CD4-positive, alpha-beta T cell treated with Interleukin-12 subunit alpha and Interleukin-12 subunit beta, for 1 hour (primary cell): ENCODE measurements at regions not wholly inside any gene's neighbourhood (a gene's known extent, or its start where the extent isn't known, plus 50 kb on each side); places are given as distances from the start of the nearest gene placed in this dataset.

Experiments
- DNase-seq: peaks from one replicate; pipeline ENCODE4 v3.0.0-alpha.2; 2020

DNA sequence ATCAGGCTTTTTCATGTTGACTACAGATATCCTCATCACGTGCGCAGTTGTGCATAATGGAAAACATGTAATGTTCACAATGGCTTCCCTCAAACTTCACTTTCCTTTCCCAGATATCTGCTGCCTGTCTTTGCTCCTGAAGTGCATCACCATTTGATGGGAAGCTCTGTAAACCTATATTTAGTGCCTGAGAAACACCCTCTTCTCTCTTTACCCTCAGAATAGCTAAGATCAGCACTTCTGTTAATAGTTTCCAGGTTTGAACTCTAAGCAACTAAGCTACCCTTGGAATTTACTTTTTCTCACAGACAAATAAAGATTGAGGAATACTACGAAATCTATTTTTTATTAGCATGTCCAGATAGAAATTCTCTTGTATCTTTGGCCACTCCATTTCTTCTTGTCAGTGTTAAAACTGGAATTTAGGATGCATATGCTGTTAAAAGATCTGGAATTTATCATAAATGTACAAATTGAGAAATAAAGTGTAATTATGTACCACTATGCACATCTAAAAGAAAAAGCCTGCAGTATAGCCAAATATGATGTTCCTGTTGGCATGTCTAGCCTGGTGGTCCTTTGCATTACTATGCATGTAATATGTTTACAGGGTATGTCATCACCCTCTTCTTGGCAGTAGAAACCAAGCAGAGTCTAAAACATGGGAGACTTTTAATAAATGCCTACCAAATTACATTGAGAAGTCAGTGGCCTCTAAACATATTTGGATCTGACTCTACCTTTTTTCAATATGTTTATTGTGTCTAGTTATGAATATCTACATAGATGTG lies 278.7 kb downstream of the FIGN start:
- no peak for DNase-seq

DNA sequence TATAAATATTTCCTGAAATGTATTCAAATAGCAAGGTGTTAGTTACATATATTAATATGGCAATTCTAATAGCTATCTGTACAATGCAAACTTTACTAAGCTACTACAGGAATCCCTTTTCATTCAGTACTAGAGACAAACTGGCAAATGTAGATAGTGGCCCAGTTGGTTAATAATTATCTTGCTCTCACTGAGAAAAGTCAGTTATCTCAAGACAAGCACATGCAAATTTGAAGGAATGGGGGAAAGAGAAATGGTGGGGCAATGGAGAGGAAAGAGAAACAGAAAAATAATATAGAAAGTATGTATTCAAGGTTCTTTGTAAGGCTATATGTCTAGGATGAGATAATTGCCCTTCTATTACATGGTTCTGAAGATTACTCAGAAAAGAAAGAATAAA lies 280.0 kb downstream of the FIGN start:
- no peak for DNase-seq

DNA sequence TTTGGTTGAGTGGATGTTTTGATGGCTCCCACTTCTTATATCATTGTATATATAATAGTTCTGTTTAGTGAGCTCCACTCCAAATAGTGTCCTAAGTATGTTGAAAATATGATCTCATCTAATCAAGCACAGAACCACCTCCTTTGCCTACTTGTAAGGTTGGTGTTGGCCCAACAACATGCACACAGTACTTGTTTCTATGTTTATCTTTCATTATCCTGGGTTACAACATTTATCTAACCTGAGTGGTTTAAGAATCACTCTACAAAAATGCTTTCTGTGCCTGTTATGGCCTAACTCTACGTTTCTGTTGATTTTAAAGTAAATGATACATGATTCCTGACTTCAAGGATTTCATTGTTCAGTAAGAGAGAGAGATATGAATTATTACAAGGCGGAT lies 281.9 kb downstream of the FIGN start:
- DNase-seq, result no peak

DNA sequence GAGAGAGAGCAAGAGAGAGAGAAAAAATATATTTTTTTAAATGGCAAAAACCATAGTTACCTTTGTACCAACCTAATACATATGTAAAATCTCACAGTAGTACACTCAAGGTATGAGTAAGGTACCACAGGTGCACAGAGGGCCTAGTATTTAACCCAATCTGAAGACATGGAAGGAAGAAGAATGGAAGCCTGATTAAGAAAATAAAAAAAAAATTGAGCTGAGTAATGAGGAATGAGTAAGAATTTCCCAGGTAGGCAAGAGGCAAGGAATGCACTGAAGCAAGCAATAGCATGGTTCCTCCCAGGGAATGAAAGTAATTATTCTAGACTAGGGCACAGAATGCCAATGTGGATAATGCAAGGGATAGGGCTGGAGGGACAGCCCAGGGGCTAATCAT lies 294.2 kb downstream of the FIGN start:
- no peak for DNase-seq

DNA sequence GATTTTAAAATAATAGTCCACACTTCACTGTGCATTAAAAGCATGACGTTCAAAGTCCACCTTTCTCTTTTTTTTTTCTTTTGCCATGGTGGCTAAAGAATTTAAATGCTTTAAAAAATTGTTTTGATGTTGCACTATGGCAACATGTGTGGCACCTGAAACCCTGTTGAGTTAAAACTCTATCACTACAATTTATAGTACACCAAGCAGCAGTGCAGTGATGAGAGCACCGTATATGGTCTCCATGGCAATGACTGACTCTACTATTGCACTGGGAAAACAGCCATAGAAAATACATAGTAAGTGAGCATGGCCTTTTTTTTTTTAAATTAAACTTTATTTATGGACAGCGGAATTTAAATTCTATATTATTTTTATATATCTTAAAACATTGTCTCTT lies 298.8 kb downstream of the FIGN start:
- no peak for DNase-seq

DNA sequence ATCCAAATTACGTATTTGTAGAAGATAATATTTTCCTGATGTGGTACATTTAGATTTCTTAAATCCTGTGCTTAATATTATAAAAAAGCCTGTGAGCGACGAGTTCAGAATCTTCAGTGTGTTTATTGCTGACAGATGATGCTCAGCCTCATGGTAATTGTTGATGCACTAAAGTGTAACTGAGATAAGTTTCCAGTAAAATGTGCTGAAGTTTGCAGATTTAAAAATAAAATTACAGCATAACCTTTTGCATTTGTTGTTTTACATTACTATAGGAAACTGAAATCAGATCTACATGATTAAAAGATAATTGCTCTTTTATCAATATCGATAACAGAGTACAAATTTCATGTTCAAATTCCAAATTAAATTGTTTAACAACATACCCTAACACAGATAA lies 307.6 kb downstream of the FIGN start:
- no peak for DNase-seq

DNA sequence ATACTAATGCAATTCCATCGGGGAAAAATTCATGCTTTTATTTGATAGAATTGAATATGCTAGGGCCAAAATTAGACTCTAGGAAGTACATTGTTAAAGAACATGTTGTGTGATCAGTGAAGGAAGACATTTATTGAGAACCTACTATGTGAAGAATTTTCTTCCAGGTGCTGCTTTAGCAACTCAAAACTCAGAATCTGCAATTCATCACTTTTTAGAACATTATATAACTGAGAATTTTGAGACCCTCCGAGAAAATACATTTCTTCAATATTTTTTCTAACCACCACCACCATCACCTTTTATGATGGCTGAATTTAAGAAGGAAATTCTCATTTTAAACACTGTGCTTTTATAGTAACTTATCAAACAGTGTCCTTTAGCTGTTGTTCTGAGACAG lies 315.2 kb downstream of the FIGN start:
- DNase-seq, result no peak

DNA sequence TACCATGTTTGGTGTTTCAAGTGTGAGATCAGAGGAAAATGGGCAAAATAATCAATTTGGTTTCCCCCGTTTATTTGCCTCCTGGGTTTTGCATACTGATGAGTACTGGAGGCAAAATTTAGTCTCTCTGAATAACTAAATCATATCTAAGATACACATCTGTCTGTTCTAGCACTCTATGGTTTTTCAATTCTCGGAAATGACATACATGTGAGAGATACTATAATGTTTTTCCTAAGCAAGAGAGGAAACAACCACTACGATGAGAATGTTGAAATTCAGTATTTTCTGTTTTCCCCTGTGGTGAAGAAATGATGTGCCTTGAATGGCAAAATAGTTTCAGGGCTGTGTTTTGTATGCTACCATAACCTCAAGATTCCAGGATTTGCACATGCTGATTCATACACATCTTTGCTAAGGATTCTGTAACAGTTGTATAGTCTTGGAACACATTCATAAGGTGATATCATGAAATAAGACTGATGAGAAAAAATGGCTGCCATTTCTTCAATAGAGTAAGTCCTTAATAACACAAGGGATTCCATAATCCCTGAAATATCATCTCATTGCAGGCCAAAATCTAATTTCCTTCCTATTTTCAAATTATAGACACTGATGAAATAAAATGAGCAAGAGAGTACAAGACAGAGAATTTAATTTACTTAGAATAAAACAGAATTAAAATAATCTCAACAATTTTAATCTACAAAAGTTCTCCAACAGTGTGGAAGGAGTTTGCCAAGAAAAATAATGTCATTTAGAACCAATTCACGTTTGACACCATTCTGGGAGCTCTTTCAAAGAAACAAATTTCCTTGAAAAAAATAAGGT lies 316.6 kb downstream of the FIGN start:
- DNase-seq, result no peak

DNA sequence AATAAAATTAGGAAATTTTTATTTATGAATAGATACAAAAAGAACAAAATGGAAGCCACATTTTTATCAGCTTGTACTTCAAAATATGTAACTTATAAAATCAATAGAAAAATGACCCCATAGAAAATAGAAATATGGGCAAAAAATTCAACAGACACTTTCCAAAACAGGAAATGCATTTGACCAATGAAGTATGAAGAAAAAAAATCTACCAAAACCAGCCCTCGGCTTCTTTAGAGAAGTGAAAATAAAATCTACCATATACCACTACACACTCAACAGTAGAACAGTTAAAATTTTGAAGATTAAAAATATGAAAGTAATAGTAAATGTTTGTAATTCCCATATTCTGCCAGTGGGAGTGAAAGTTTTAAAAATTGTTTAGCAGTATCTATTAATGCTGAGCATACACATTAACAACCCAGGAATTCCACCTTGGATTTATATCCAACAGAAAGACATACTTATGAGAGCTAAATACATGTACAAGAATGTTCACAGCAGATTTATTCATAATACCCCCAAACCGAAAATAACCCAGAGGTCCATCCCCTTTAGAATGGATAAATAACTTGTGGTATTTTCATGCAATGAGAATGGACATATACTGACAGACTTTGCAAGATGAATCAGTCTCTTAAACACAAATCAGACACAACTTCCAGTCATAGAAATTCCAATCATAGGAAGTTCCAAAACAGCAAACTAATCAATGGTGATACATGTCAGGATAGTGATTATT lies 318.0 kb downstream of the FIGN start:
- no peak for DNase-seq

DNA sequence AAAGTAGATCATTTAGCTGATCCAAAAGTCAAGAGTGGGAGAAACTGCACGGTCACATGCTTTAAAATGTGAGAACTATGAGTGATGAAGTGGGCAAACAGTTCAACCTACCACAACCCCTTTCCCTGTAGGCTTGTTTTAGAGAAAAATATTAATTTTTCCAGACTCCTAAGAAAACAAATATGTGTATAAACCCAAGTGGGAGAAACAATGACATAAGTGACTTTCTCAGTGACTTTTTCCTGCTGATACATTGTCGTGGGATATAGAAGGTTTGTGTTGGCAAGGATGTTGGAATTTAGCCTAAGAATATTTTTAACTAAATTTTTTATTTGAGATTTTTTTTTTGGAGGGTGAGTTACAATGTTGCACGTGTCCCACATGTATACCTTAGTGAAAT lies 321.7 kb downstream of the FIGN start:
- DNase-seq, result no peak

DNA sequence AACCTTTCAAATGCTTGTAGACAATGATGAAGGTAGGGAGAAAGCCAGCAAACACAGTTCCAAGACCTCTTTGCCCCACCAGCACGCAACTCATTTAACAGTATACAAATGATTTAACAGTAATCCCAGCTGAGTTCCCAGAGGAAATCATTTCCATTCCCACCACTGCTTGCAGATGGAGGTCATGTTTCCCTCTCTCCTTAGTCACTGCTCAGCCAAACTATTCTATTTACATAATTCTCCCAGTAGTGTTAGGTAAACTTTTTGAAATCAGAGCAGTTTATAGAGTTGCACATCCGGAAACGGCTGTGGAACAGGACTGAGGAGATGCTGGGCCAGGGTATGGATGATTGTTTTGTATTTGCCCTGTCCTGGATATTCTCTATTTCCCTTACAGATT lies 328.5 kb downstream of the FIGN start:
- DNase-seq, result no peak

DNA sequence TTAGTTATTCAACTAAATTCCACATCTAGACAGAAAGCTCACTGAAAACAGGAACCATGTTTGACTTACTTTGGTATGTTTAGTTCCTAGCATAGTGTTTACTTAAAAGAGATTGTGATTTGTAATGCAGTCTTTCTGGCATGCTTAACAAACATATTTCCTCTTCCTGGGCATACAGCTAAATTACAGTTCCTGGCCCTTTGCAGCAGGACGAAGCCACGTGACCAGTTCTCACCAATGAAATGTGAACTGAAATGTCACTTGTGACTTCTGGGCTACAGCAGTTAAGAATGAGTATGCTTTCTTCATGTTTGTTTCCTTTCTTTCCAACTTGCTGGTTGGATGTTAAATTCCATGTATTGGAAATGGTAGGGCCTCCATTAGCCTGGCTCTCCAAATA lies 330.5 kb downstream of the FIGN start:
- no peak for DNase-seq

DNA sequence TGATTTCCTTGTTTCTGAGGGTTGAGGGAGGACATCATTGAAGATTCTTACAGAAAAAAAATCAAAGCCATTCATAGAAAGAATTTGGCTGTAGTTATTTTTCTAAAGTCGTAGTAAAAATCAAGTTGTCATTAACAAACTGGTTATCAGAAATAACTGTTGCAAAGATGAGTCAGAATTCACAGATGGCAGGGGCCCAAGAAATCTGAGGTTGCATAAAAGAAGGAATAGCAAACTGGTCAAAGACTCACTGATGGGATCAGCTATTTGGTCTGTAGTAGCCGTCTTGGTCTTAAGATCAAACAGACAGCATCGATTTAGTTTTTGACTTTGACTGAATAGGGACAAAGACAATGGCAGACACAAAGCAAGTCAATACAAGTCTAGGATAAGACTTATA lies 334.3 kb downstream of the FIGN start:
- no peak for DNase-seq

DNA sequence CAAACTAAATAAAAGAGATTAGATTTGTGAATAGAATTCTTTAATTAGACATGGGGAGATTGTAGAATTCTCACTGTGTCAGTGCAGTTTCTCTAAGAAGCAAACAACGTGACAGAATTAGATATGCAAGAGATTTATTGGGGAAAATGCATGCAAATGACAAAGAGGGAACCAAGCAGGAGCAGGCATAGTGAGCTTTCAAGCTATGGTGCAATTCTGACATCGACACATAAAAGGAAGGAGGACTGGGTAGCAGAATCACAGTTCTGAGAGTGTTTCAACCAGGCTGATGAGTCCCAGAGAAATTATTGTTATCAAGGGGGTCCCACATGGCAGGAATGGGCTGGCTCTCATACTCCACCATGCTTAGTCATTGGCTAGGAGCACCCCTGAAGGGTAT lies 338.4 kb downstream of the FIGN start:
- DNase-seq, result no peak

DNA sequence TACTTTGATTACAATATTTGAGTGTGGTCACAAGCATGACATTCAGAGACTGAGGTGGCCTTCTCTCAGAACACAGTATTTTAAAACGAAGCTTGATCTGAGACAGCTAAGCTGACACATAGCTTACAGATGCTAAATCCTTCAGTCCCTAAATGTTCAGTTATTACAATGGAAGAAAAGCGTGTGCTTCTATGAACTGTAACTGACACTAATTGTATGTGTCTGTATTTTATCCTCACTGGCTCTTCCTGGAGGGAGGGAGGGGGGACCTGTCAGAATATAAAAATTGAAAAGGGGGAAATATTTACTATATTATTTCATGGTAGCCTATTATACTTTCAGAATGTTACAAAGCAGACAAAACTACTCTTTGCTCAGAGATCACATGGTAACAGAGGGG lies 340.2 kb downstream of the FIGN start:
- DNase-seq, result no peak

DNA sequence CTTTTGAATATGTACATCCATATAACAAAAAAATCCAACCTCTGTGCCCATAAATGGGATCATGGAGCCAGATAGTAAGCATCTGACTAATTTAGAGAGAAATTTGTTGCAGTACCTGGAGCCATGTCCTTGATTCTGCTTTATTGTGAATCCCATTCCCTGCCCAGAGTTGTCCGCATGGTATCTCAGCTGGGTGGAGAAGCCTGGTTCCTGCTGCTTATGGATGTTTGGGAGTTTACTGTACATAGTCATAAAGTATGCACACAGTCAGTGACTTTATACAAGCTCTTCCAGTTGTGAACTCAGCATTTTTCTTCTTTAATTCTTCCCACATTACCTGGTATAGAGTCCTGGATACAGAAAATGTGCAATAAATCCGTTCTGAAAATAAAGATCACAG lies 346.0 kb downstream of the FIGN start:
- DNase-seq, result no peak

DNA sequence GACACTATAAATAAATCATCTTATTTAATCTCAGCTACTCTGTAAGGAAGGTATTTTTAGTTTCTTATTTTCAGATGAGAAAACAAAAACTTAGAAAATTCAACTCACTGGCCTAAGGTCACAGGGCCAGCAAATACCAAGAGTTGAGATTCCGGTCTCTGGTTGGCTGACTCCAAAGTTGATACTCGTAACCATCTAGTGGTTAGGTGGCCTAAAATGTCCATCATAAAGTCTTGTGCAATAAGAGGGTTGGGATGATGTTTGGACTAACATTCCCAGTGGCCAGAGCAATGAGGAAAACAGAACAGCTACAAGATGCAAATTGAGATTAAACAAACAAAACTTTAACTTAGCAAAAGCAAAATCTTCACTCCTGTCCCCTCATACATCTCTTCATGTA lies 360.3 kb downstream of the FIGN start:
- DNase-seq, result no peak

DNA sequence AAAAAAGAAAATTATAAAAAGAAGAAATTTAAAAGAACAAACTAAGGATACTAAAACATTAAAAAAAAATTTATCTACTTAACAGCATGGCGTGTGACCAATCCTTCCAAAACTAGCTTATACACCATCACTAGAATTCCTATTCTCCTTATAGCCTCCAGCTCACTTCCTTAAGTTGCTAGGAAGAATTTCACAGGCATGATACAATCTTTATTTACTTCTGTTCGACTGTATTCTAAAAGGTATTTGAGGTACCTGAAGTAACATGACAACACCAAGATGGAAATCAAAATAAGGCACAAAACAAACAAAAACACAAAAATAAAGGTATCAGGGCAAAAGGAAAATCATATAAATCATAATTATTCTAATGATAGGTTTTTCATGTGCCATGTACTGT lies 360.7 kb downstream of the FIGN start:
- no peak for DNase-seq

DNA sequence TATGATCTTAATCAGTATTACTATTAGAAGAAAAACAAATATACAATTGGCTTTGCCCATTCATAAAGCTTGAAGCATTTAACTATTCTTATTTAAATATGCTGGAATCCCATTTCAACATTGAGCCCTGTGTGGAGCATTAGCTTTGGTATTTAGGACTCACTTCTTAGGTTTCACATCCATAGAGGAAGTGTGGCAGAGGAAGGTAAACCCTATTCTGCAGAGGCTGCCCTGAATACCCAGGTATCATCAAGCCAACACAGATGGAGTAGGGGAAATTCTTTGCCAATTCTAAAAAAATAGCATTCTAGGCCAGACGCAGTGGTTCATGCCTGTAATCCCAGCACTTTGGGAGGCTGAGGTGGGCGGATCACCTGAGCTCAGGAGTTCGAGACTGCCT lies 361.5 kb downstream of the FIGN start:
- DNase-seq, result no peak

DNA sequence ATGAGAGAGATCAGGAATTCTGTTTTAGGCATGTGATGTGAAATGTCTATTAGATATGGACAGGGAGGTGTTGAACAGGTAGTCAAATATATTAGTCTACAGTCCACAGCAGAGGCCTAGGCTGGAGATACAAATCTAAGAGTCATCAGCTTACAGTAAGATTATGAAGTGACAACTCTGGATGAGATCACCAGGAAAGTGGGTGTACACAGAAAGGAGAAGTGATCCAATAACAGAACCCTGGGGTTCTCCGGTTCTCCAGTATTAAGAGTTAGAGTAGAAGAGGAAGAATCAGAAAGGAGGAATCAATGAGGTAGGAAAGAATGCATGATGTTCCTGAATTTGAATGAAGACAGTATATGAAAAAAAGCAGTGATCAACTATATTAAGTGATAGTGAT lies 362.3 kb downstream of the FIGN start:
- no peak for DNase-seq

DNA sequence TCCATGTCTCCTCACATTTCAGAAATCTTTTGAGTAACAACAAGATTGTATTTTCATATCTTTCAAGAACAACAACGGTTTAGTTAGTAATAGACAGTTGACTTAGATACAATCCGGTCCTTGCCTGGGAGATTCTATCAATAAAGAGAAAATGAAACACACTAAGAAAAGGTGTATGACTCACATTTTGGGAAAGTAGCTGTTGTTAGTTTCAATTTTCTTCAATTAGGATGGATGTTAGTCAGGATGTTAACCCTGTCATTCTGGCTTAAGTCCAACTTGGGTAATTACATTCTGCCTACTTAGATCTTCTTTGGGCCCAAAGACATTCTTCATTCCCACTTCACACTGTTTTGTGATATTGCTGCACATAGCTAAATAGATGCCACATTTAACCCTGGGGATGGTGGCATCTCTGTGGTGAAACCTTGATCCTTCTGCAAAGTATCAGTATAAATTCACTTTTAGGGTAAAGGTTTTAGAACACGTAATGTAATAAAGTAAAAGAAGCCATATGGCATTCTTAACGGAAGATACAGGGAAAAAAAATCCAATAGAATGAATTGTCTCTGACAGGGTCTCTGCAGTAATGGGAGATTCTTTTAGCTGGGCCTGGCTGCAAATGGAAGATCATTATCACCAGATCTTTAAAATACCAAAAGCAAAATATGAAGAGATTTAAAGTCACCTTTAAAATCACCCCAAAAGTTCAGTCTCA lies 365.5 kb downstream of the FIGN start:
- no peak for DNase-seq

DNA sequence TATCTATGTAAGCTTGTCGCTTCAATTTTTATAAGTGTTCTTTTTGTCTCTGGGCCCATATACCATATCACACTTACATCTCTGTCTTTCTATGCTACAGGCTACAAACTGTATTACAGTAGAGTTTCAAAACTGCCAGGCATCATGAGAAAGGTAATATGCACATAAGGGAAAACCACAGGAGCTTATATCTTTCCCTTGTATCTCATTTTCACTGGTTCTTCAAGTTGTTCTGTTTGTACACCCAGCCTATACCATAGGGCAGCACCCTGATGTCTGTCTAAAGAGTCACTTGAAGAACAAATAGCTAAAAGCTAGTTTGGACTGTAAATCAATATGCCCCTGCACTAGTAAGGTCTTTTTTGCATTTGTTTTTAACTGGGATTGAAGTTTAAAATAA lies 366.7 kb downstream of the FIGN start:
- DNase-seq, result no peak

DNA sequence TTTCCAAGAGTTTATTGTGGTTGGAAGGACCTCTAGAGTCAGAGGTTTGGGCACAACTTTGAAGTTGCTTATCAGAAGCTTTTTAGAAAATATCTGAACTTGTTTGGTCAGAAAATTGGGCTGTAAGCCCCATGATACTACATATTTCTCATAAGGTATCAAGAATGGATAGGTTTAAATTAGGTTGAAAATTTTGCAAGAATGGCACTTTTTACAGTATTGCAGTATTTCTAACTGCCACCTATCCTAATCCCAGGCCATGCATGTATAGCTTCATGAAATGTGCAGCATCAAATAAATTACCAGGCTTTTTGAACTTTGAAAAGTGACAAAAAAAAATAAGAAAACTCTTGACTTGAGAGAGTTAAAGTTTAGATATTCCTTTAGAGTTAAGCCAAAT lies 367.2 kb downstream of the FIGN start:
- no peak for DNase-seq
